Jurkat, Clone E6-1 (cell line): ENCODE measurements at regions not wholly inside any gene's neighbourhood (a gene's known extent, or its start where the extent isn't known, plus 50 kb on each side); places are given as distances from the start of the nearest gene placed in this dataset.
"Not testable (repeated sequence)": the region's sequence is repeated elsewhere in the genome, so short reads cannot be mapped to it uniquely, and the experiment has no call there.

Experiments
- DNase-seq: peaks from one replicate; pipeline ENCODE4 v3.0.0-alpha.2; 2011; ENCODE audit warnings: low read depth, low spot score
- H3K4me3 ChIP-seq: 2 replicates; pipeline ENCODE4 v1.5.1; 2011; ENCODE audit warnings: mild to moderate bottlenecking, low read length, control low read depth, moderate library complexity

- H3K4me3 ChIP-seq: no peak overlapping the region
These were observed 299.3 kb downstream of the DLEU7 start for GRCh38 chr13:50544211-50544610.

GRCh38 chr13:50547175-50547574, 296.3 kb downstream of the DLEU7 start:
- not testable (repeated sequence) for DNase-seq, H3K4me3 ChIP-seq

More at GRCh38 chr13:50544211-50544610, 299.3 kb downstream of the DLEU7 start:
- no peak for DNase-seq

GRCh38 chr13:50548586-50548985, 294.9 kb downstream of the DLEU7 start:
- DNase-seq: no peak
- H3K4me3 ChIP-seq: no peak overlapping the region

- DNase-seq: no peak
- H3K4me3 ChIP-seq: no peak overlapping the region
These were observed 294.1 kb downstream of the DLEU7 start for GRCh38 chr13:50549221-50549942.

GRCh38 chr13:50550151-50550550, 293.3 kb downstream of the DLEU7 start:
- H3K4me3 ChIP-seq: no peak overlapping the region
- no peak for DNase-seq

GRCh38 chr13:50552424-50552966, 291.0 kb downstream of the DLEU7 start:
- no peak for DNase-seq
- no peak overlapping the region for H3K4me3 ChIP-seq

GRCh38 chr13:50561739-50562138, 281.8 kb downstream of the DLEU7 start:
- DNase-seq: no peak
- no peak overlapping the region for H3K4me3 ChIP-seq

GRCh38 chr13:50566646-50567045, 276.8 kb downstream of the DLEU7 start:
- no peak for DNase-seq
- no peak overlapping the region for H3K4me3 ChIP-seq

GRCh38 chr13:50572129-50572528, 271.4 kb downstream of the DLEU7 start:
- no peak for DNase-seq
- no peak overlapping the region for H3K4me3 ChIP-seq

GRCh38 chr13:50573066-50573465, 270.4 kb downstream of the DLEU7 start:
- H3K4me3 ChIP-seq: no peak overlapping the region
- no peak for DNase-seq

- H3K4me3 ChIP-seq: no peak overlapping the region
- no peak for DNase-seq
These were observed 268.8 kb downstream of the DLEU7 start for GRCh38 chr13:50574731-50575130.

GRCh38 chr13:50575138-50575537, 268.4 kb downstream of the DLEU7 start:
- H3K4me3 ChIP-seq: no peak overlapping the region
- no peak for DNase-seq

GRCh38 chr13:50576156-50576555, 267.3 kb downstream of the DLEU7 start:
- H3K4me3 ChIP-seq: no peak overlapping the region
- DNase-seq: no peak

- no peak overlapping the region for H3K4me3 ChIP-seq
- DNase-seq: no peak
These were observed 265.7 kb downstream of the DLEU7 start for GRCh38 chr13:50577806-50578205.

GRCh38 chr13:50580684-50581305, 262.7 kb downstream of the DLEU7 start:
- no peak for DNase-seq
- H3K4me3 ChIP-seq: no peak overlapping the region

GRCh38 chr13:50581586-50582196, 261.8 kb downstream of the DLEU7 start:
- DNase-seq: no peak
- H3K4me3 ChIP-seq: no peak overlapping the region

GRCh38 chr13:50584856-50585580, 258.5 kb downstream of the DLEU7 start:
- no peak for DNase-seq
- H3K4me3 ChIP-seq: no peak overlapping the region

GRCh38 chr13:50585674-50586413, 257.6 kb downstream of the DLEU7 start:
- DNase-seq: no peak
- H3K4me3 ChIP-seq: no peak overlapping the region
